ENCODE measurements at regions not wholly inside any gene's neighbourhood (a gene's known extent, or its start where the extent isn't known, plus 50 kb on each side); places are given as distances from the start of the nearest gene placed in this dataset.

DNA sequence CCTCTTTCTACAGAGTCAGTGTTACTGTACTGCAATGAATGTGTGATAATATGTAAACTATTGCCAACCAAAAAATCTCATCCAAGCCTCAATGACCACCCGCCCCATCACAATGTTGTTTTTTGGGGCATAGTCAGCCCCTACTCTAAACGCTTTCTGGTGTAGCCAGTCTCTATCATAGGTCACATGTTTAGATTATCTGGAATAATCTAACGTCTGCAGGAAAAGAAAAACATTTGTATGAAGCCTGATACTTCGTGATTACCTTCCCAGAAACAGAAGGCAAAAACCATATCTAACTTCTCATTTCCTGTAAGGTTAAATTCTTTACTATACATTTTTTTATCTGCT, 1331.8 kb upstream of the GBE1 start:
- 76% methylated on average over 3 of the region's 4 CpGs for WGBS
- no peak overlapping the region for H2BK15ac ChIP-seq (ENCODE audit: low read depth, poor library complexity, severe bottlenecking)
- H3K23ac ChIP-seq (ENCODE audit: low read length in 2 of 2), result no peak overlapping the region

DNA sequence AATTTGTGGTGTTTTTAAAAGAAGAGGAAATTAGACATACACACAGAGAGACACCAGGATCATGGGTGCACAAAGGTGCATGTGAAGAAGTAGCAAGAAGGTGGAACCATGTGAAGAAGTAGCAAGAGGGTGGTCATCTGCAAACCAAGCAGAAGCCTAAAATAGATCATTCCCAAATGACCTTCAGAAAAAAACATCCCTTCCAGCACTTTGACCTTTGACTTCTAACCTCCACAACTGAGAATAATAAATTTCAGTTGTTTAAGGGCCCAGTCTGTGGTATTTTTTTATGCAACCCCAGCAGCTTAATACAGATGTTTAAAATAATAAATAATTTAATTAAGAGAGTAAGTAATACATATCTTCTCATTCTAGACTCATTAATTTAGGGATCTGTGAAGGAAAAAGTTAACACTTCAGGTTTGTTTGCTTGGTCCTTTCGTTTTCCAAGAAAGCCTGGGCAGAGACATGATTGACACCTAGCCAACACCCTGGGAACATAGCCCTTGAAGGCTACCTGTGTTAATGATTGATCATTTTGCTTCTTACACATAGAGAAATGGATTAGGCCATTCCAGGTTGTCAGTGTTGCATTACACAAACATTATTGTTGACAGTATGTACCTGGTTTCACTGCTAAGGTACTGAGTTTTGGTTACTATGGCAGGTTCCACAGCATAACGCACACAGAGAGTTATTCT, 1331.2 kb upstream of the GBE1 start:
- WGBS, result 50% methylated on average over 1 of the region's 2 CpGs
- H2BK15ac ChIP-seq (ENCODE audit: low read depth, poor library complexity, severe bottlenecking), result no peak overlapping the region

More for the DNA sequence above, 1331.8 kb upstream of the GBE1 start:
- Histone ChIP-seq H3K9ac (ENCODE audit: low read length) (no peak overlapping the region), H3K27me3 (ENCODE audit: control insufficient read depth in 1 of 2, insufficient read depth in 1 of 2, low read length in 2 of 2) (no peaks in the 10 kb centered on the region), H3K9me3 (ENCODE audit: control insufficient read depth, low read length) (no peaks in the 10 kb centered on the region), H2BK12ac (ENCODE audit: low read length in 2 of 2) (no peak overlapping the region), H3K4me2 (ENCODE audit: low read length, poor library complexity, severe bottlenecking) (no peak overlapping the region), H3K4me1 (ENCODE audit: control insufficient read depth, insufficient read depth, low read depth, low read length) (no peaks in the 10 kb centered on the region), H2AFZ (ENCODE audit: low read depth, low read length) (no peak overlapping the region), H3K18ac (ENCODE audit: low read depth in 1 of 2, low read length in 2 of 2) (no peak overlapping the region), H2BK120ac (ENCODE audit: low read depth, low read length) (no peak overlapping the region), H4K8ac (ENCODE audit: low read length) (no peak overlapping the region), H2AK5ac (ENCODE audit: low read length, severe bottlenecking) (no peak overlapping the region), H3K4ac (ENCODE audit: low read depth in 1 of 2, low read length in 2 of 2) (no peak overlapping the region), H3K4me3 (ENCODE audit: insufficient read depth in 1 of 2, low read depth in 1 of 2, low read length in 2 of 2) (no peak overlapping the region), H3K79me1 (replicated peaks; ENCODE audit: low read length, poor library complexity, severe bottlenecking) (no peaks in the 10 kb centered on the region), H4K91ac (ENCODE audit: low read length) (no peak overlapping the region), H3K27ac (ENCODE audit: low read length, poor library complexity, severe bottlenecking) (no peak overlapping the region), H3K36me3 (ENCODE audit: control insufficient read depth in 1 of 2, insufficient read depth in 2 of 2, low read depth in 1 of 2, low read length in 2 of 2) (no peaks in the 10 kb centered on the region), H3K14ac (ENCODE audit: low read length in 2 of 2) (no peak overlapping the region), H2BK5ac (ENCODE audit: low read depth, low read length, poor library complexity, severe bottlenecking) (no peak overlapping the region)
- no peak for DNase-seq

DNA sequence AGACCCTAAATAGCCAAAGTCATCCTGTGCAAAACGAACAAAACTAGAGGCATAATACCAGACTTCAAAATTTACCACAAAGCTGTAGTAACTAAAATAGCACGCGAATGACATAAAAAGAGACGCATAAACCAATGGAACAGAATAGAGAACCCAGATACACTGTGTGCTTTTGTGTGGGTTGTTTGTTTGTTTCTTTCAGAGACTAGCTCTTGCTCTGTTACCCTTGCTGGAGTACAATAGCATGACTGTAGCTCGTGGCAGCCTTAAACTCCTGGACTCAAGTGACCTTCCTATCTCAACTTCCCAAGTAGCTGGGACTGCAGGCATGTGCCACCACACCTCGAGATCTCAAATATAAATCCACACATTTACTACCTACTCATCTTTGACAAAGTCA, 1314.6 kb upstream of the GBE1 start:
- Histone ChIP-seq H2BK15ac (ENCODE audit: low read depth, poor library complexity, severe bottlenecking) (no peak overlapping the region), H2AFZ (ENCODE audit: low read depth, low read length) (no peak overlapping the region), H4K8ac (ENCODE audit: low read length) (no peak overlapping the region), H2AK5ac (ENCODE audit: low read length, severe bottlenecking) (no peak overlapping the region), H3K79me1 (replicated peaks; ENCODE audit: low read length, poor library complexity, severe bottlenecking) (no peaks in the 10 kb centered on the region), H3K4me1 (ENCODE audit: control insufficient read depth, insufficient read depth, low read depth, low read length) (no peaks in the 10 kb centered on the region), H3K9ac (ENCODE audit: low read length) (no peak overlapping the region), H3K23ac (ENCODE audit: low read length in 2 of 2) (no peak overlapping the region), H4K91ac (ENCODE audit: low read length) (no peak overlapping the region), H3K18ac (ENCODE audit: low read depth in 1 of 2, low read length in 2 of 2) (no peak overlapping the region), H2BK5ac (ENCODE audit: low read depth, low read length, poor library complexity, severe bottlenecking) (no peak overlapping the region), H2BK120ac (ENCODE audit: low read depth, low read length) (no peak overlapping the region), H3K27me3 (ENCODE audit: control insufficient read depth in 1 of 2, insufficient read depth in 1 of 2, low read length in 2 of 2) (no peaks in the 10 kb centered on the region), H3K14ac (ENCODE audit: low read length in 2 of 2) (no peak overlapping the region), H2BK12ac (ENCODE audit: low read length in 2 of 2) (no peak overlapping the region), H3K4ac (ENCODE audit: low read depth in 1 of 2, low read length in 2 of 2) (no peak overlapping the region), H3K9me3 (ENCODE audit: control insufficient read depth, low read length) (no peaks in the 10 kb centered on the region), H3K4me2 (ENCODE audit: low read length, poor library complexity, severe bottlenecking) (no peak overlapping the region), H3K27ac (ENCODE audit: low read length, poor library complexity, severe bottlenecking) (no peak overlapping the region), H3K4me3 (ENCODE audit: insufficient read depth in 1 of 2, low read depth in 1 of 2, low read length in 2 of 2) (no peak overlapping the region), H3K36me3 (ENCODE audit: control insufficient read depth in 1 of 2, insufficient read depth in 2 of 2, low read depth in 1 of 2, low read length in 2 of 2) (no peaks in the 10 kb centered on the region)
- no peak for DNase-seq
- 65% methylated on average over 6 of the region's 6 CpGs for WGBS

More for the DNA sequence above, 1331.2 kb upstream of the GBE1 start:
- Histone ChIP-seq H3K14ac (ENCODE audit: low read length in 2 of 2) (no peak overlapping the region), H4K91ac (ENCODE audit: low read length) (no peak overlapping the region), H3K79me1 (replicated peaks; ENCODE audit: low read length, poor library complexity, severe bottlenecking) (no peaks in the 10 kb centered on the region), H3K23ac (ENCODE audit: low read length in 2 of 2) (no peak overlapping the region), H2BK12ac (ENCODE audit: low read length in 2 of 2) (no peak overlapping the region), H3K36me3 (ENCODE audit: control insufficient read depth in 1 of 2, insufficient read depth in 2 of 2, low read depth in 1 of 2, low read length in 2 of 2) (no peaks in the 10 kb centered on the region), H3K4me1 (ENCODE audit: control insufficient read depth, insufficient read depth, low read depth, low read length) (no peaks in the 10 kb centered on the region), H3K9me3 (ENCODE audit: control insufficient read depth, low read length) (no peaks in the 10 kb centered on the region), H3K9ac (ENCODE audit: low read length) (no peak overlapping the region), H2AFZ (ENCODE audit: low read depth, low read length) (no peak overlapping the region), H3K4ac (ENCODE audit: low read depth in 1 of 2, low read length in 2 of 2) (no peak overlapping the region), H3K4me2 (ENCODE audit: low read length, poor library complexity, severe bottlenecking) (no peak overlapping the region), H3K27ac (ENCODE audit: low read length, poor library complexity, severe bottlenecking) (no peak overlapping the region), H2BK120ac (ENCODE audit: low read depth, low read length) (no peak overlapping the region), H3K18ac (ENCODE audit: low read depth in 1 of 2, low read length in 2 of 2) (no peak overlapping the region), H3K27me3 (ENCODE audit: control insufficient read depth in 1 of 2, insufficient read depth in 1 of 2, low read length in 2 of 2) (no peaks in the 10 kb centered on the region), H2BK5ac (ENCODE audit: low read depth, low read length, poor library complexity, severe bottlenecking) (no peak overlapping the region), H4K8ac (ENCODE audit: low read length) (no peak overlapping the region), H2AK5ac (ENCODE audit: low read length, severe bottlenecking) (no peak overlapping the region), H3K4me3 (ENCODE audit: insufficient read depth in 1 of 2, low read depth in 1 of 2, low read length in 2 of 2) (no peak overlapping the region)
- no peak for DNase-seq

DNA sequence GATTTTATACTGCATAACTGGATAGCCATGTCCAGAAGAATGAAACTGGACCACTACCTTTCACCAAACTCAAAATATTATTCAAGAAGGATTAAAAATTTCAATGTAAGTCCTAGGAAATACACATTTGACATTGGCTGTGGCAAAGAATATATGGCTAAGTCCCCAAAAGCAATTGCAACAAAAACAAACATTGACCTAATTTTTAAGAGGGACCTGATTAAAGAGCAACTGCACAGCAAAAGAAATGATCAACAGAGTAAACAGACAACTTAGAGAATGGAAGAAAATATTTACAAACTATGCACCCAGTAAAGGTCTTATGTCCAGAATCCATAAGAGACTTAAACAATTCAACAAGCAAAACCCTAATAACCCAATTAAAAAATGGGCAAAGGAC, 1313.0 kb upstream of the GBE1 start:
- no peaks in the 10 kb centered on the region for H3K36me3 ChIP-seq (ENCODE audit: control insufficient read depth in 1 of 2, insufficient read depth in 2 of 2, low read depth in 1 of 2, low read length in 2 of 2)
- no peaks in the 10 kb centered on the region for H3K79me1 ChIP-seq (replicated peaks; ENCODE audit: low read length, poor library complexity, severe bottlenecking)
- no peak overlapping the region for H3K4ac ChIP-seq (ENCODE audit: low read depth in 1 of 2, low read length in 2 of 2)
- H2BK12ac ChIP-seq (ENCODE audit: low read length in 2 of 2), result no peak overlapping the region
- H3K9ac ChIP-seq (ENCODE audit: low read length), result no peak overlapping the region
- no peak overlapping the region for H3K27ac ChIP-seq (ENCODE audit: low read length, poor library complexity, severe bottlenecking)
- no peaks in the 10 kb centered on the region for H3K27me3 ChIP-seq (ENCODE audit: control insufficient read depth in 1 of 2, insufficient read depth in 1 of 2, low read length in 2 of 2)
- H2BK15ac ChIP-seq (ENCODE audit: low read depth, poor library complexity, severe bottlenecking), result no peak overlapping the region
- no peak overlapping the region for H3K4me2 ChIP-seq (ENCODE audit: low read length, poor library complexity, severe bottlenecking)
- no peak overlapping the region for H2AFZ ChIP-seq (ENCODE audit: low read depth, low read length)
- DNase-seq, result no peak
- H3K9me3 ChIP-seq (ENCODE audit: control insufficient read depth, low read length), result peaks cover 3% of the 10 kb centered on the region
- H2AK5ac ChIP-seq (ENCODE audit: low read length, severe bottlenecking), result no peak overlapping the region
- no peak overlapping the region for H3K14ac ChIP-seq (ENCODE audit: low read length in 2 of 2)
- H3K18ac ChIP-seq (ENCODE audit: low read depth in 1 of 2, low read length in 2 of 2), result no peak overlapping the region
- H2BK120ac ChIP-seq (ENCODE audit: low read depth, low read length), result no peak overlapping the region
- no peak overlapping the region for H4K8ac ChIP-seq (ENCODE audit: low read length)
- H3K4me3 ChIP-seq (ENCODE audit: insufficient read depth in 1 of 2, low read depth in 1 of 2, low read length in 2 of 2), result no peak overlapping the region
- no peak overlapping the region for H4K91ac ChIP-seq (ENCODE audit: low read length)
- no peak overlapping the region for H3K23ac ChIP-seq (ENCODE audit: low read length in 2 of 2)
- no peak overlapping the region for H2BK5ac ChIP-seq (ENCODE audit: low read depth, low read length, poor library complexity, severe bottlenecking)
- H3K4me1 ChIP-seq (ENCODE audit: control insufficient read depth, insufficient read depth, low read depth, low read length), result no peaks in the 10 kb centered on the region

All from mesenchymal stem cell (in vitro differentiated cells and primary cell).